ENCODE measurements at regions not wholly inside any gene's neighbourhood (a gene's known extent, or its start where the extent isn't known, plus 50 kb on each side); places are given as distances from the start of the nearest gene placed in this dataset.
"Not testable (repeated sequence)": the region's sequence is repeated elsewhere in the genome, so short reads cannot be mapped to it uniquely, and the experiment has no call there.

DNA sequence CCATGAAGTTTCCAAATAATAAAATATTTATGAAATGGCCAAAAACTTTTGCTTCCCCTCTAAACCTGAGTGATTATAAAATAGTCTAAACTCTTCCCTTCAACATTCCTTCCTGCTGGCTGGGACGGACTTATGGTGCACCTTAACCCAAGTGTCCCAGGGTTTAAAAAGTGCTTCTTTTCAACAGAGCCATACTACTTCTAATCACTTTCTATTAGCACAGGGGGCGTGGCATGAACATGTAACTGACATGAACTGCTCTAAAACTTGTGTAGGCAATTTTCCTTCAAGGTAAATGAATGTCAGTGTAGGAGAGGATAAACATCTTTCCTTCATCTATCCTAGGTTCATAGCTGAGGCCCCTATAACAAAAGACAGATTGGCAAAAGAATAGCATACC is 163.6 kb upstream of the RIMS1 start:
- DNase-seq (ENCODE audit: low read depth) = no peak

DNA sequence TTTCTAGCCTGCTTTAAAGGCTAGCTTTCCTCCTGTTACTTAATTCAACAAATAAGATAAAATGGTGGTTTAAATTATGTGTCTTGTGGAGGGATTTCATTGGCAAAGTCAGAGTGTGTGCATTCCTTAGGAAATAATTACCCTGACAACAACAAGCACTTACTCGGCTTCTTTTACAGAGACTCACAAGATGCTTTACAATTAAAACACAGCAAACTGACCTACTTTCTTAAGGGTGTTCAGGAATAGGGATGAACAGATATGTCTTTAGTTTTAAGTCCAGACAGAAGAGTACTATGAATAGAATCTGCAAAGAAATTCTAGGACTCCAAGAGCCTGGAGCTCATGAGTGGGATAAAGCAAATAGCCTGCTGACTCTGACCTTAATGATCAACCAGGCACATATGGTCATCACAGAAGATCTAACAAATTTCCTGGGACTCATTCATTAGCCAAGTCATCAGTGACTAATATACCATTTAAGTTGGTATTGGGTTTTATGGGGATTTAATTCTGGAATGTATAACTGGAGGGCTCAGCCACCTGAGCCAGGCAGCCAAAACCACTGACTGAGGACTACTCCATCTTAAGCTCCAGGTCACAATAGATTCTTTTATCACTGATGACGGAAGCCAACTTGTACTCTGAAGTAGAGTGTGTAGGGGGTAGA is 161.8 kb upstream of the RIMS1 start:
- DNase-seq (ENCODE audit: low read depth) = no peak

DNA sequence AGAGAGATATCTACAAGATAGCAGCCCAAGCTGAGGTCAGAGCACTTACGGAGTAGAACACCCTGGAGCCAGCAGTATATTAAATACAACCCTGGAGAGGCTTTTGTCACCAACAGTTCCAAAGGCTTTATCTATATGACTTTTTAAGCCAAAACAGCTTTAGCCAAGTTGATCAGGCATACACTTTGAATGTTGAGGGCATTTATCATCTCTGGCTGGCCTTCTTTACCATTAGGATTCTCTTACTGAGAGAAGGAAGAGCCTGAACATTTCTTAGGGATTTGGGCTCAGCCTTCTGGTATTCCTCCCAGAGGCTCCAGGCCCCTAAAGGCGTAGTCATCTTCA is 161.3 kb upstream of the RIMS1 start:
- no peak for DNase-seq (ENCODE audit: low read depth)

DNA sequence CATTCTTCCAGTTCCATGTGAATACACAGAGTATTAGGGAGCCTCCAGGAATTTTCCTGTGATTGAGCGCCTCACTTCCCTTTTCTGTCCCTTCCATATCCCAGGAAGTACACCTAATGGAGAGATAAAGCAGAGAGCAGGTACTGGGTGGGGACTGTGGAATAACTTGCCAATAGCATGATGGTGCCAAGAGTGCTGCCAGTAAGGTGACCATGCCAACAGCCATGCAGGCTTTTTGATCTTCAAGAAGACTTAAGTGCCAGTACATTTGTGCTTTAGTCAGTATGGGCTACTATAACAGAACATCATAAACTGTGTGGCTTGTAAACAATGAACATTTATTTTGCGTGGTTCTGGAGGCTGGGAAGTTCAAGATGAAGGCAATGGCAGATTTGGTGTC is 160.2 kb upstream of the RIMS1 start:
- no peak for DNase-seq (ENCODE audit: low read depth)

DNA sequence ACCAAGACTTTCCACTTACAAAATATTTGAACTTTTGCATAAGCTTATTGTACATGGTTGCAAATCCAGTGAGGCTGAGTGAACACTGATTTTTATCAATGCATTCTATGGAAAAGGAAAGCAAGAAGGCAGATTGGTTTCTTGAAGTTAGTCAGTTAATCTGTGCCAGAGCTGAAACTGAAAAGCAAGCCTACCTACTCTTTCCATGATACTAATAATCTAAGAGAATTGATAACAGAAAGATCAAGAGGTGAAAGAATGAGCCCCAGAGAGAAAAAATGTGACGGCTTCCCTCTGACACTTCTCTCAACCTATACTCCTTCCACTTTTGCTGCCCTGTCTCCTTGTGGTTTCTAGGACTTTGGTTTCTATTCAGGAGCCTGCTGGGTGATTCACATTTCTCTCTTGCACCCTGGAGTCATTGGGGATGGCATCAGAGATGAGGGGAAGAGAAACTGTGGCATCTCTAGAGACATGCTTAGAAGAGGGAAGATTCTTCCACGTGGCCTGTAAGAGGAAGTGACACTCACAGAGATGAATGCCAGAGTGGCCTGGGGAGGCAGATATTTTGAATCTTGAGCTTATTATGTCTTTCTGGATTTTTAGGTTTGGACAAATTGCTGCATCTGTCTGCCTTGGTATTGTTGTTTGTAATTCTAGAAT is 158.6 kb upstream of the RIMS1 start:
- DNase-seq (ENCODE audit: low read depth) = peak; percentile 11

DNA sequence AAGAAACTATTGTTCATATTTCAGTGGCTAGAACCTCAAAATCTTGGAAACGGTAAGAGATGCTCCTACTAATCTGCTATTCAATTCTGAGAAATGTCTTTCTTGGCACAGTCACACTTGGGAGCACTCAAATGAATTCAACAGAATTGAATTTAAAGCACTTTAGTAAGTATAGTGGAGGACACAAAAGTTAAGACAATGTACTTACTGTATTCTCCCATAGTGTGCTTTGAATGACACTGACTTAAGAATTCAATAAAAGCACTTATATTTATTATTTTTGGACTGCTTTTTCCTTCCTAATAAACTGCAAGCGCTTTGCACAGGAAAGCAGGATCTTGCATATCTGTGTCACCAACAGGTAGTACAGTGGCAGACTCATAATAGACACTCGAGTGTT is 156.1 kb upstream of the RIMS1 start:
- DNase-seq (ENCODE audit: low read depth) = no peak

DNA sequence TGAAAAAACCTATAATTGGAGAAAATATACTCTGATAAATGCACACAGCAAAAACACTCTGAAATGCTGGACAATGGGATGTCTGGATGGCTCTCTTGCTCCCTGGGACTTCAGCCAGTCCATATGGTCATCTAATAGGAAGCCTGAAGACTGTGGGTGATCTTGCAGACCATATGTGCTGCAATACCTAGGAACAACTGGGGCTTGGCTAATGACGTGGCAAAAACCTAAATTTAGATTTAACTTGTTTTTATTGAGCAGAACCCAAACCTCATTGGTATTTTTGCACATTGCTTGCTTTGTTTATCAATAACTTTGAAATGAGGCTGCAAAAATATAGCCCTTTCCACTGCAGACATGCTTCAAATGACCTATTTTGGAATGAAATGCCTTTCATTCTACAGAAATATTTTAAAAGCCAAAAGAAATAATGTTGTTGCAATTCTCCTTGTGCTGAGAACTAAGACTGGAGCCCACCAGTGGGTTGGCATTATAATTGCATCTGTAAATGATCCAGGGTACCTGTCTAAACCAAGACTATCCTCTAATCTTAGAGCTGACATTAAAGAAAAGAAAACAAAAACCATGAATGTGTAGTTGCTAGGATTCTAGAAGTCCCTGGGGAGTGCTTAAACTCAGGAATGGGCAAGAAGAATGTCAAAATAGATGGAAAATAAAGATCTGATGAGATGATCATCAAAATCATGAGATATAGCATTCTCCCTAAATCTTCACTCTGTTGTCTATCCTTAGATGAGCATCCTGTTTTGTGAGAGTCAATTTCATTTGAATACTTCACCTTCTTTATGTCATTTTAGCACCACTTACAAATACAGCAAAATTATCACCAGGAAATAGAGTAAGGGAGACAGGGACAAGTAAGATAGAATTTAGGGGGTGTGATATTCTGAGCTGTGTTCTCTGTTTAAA is 152.1 kb upstream of the RIMS1 start:
- peak; percentile 29 for DNase-seq (ENCODE audit: low read depth)

DNA sequence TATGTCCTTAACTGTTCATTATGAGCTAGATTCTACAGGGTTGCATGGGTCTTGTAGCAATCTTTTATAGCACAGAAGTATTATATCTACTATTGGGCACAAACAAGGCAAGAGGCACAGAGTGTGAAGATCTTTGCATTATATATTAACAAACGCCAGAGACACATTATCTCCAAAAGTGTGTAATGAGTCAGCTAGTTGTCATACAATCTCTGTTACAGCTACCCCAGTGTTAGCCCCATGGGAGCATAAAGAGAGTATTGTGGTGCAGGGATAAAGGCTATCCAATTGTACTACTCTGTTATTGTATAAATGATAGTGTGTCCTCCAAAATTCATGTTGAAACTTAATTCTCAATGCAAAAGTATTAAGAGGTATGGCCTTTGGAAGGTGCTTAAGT is 148.4 kb upstream of the RIMS1 start:
- DNase-seq (ENCODE audit: low read depth) = no peak

DNA sequence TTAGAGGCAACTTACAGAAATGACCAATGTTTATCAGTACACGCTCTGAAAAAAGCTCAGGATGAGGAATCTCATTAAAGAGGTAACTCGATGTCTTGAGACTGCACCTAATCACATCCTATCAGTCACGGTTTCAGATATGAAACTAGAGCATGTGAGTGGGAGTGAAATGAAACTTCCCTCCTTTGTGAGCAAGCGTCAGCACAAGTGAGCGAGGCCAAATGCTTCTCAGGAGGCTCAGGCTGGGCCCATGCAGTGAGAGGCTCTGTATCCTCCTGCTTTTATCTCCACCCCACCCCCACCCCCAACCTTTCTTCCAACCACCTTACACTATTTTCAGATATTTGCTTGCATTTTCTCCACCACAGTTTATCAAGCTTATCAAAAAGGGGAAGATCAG is 140.8 kb upstream of the RIMS1 start:
- DNase-seq (ENCODE audit: low read depth) = no peak

DNA sequence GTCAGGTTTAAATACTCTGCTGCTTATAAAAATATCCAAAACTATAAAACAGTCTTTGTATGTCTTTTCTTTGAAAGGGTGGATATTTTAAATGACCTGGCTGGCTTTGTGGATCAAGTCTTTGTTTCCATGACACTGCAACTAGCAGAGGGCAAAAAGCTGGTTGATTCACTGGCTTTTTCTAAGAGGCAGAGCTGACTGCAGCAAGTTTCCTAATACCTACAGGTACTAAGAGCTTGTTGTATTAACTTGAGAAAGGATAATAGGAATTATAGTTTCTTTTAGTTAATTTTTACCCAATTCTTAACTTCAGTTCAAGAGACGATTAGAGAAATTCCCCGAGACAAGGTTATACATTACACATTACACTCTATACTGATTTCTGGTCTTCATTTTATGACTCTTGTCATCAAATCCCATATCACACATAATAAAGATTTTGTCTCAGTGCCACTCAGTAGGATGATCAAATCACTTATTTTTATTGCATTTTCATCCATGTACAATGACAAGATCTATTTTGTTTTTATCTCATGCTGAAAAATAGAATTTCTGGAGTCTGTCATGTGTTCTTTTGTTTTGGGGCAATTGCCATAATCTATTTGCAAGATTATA is 120.1 kb upstream of the RIMS1 start:
- no peak for DNase-seq (ENCODE audit: low read depth)

DNA sequence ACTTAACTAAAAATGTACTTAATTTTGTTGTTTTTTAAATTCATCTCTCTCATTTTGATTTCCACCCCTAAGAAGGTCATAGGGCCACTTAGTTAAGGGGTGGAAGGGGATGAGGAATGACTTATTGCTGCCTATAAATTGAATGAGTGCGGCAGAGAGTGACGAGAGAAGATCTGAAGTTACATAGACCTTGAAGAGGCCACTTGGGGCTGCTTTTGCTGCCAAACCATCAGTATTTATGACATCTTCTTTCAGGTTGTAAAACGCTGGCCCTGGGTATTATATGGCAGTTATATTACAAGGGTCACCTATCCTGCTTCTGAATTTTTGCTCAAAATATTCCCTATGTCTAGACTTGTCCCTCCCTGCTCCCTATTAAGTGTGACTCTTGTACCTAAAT is 119.6 kb upstream of the RIMS1 start:
- no peak for DNase-seq (ENCODE audit: low read depth)

DNA sequence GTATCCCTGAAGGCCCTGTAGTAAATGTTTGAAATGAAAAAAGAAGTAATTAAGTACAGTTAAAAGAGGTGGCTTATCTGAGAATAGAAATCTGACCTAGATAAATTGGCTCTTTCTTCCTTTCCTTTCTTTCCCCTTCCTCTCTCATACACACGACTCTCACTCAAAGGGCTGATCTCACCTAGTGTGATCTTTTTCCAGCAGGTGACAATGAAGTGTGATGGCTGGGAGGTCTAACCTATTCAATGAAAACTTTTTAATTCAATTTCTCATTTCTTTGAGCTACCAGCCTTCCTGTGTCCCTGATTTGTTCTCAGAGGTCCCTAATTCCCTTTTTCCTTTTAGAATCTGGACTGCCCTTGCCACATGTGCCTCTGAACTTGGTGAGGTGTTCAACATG is 118.0 kb upstream of the RIMS1 start:
- no peak for DNase-seq (ENCODE audit: low read depth)

DNA sequence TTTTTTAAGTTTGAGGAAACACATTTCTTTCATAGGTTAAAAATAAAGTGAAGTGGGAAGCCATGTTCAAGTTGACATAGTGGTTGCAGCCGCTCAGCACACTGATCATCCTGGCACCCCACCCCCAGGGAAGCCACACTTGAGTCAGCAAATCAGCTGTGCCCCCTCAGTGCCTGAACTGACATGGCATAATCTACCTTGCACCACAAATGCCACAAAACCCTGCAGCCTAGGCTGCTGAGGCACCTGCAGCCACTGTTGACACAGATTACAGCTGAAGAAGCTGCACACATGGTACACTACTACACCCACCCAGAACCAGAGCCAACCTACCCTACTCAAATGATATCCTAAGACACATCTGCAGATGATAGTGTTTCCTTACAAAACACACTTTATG is 77.5 kb upstream of the RIMS1 start:
- DNase-seq (ENCODE audit: low read depth) = no peak

DNA sequence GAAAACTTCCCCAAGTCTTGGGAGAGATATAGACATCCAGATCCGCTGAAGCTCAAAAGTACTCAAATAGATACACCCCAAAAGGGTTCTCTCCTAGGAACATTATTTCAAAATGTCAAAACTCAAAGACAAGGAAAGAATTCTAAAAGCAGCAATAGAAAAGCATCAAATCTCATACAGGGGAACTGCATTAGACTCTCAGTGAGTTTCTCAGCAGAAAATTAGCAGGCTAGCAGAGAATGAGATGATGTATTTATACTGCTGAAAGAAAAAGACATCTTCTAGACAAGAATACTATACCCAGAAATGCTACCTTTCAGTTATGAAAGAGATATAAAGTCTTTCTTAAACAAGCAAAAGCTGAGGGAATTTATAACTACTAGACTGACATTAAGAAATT is 75.5 kb upstream of the RIMS1 start:
- DNase-seq (ENCODE audit: low read depth) = no peak

DNA sequence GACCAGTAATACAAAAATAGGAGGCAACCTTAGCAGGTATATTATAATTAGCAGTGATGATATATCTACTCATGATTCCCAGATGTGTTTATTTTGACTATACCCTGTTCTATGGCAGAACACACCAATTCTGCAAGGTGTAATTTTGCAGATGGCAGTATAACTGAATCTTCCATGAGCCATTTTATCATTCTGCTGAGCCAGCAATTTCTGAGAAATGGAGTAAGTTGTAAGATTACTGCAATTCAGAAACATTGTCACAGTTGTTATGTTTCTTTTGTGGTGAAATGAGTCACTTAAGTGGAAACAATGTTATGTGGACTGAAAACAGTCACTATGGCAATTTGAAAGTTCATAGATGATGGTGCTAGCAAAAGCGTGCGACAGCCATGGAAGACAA is 63.7 kb upstream of the RIMS1 start:
- DNase-seq (ENCODE audit: low read depth) = no peak

DNA sequence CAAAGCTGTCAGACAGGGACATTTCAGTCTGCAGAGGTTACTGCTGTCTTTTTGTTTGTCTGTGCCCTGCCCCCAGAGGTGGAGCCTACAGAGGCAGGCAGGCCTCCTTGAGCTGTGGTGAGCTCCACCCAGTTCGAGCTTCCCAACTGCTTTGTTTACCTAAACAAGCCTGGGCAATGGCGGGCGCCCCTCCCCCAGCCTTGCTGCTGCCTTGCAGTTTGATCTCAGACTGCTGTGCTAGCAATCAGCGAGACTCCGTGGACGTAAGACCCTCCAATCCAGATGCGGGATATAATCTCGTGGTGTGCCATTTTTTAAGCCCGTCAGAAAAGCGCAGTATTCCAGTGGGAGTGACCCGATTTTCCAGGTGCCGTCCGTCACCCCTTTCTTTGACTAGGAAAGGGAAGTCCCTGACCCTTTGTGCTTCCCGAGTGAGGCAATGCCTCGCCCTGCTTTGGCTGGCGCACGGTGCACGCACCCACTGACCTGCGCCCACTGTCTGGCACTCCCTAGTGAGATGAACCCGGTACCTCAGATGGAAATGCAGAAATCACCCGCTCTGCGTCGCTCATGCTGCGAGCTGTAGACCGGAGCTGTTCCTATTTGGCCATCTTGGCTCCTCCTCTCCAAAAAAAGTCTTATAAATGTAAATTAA is 54.1 kb upstream of the RIMS1 start:
- not testable (repeated sequence) for DNase-seq (ENCODE audit: low read depth)
